ENCODE measurements at regions not wholly inside any gene's neighbourhood (a gene's known extent, or its start where the extent isn't known, plus 50 kb on each side); places are given as distances from the start of the nearest gene placed in this dataset.

DNA sequence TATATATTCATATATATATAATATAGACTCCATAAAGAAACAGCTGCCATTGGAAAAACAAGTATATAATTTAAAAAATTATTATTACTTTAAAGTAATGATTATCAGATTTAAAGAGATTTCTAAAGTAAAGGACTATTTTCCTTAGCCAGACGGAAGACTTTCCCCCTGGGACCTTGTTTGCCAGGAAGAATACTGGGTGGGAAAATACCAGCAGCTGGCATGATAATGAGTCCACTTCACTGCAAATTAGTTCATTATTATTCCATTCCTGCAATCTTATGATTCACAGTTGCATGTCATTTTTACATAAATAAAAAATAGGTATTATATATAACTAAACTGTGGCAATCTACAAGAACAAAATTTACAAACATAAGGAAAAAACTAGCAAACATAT lies 339.8 kb upstream of the CDH7 start:
- no peak overlapping the region for H3K9ac ChIP-seq (ENCODE audit: low read length)
- no peaks in the 10 kb centered on the region for H3K9me2 ChIP-seq (replicated peaks; ENCODE audit: insufficient read depth, low read length)
- no peak overlapping the region for H3K4me3 ChIP-seq (ENCODE audit: insufficient read depth, low read length, poor library complexity, severe bottlenecking)
- H4K20me1 ChIP-seq (ENCODE audit: low read depth, low read length): no peaks in the 10 kb centered on the region
- H3K27ac ChIP-seq (ENCODE audit: low read depth, low read length): no peak overlapping the region
- H3K36me3 ChIP-seq (ENCODE audit: low read length): no peaks in the 10 kb centered on the region
- no peaks in the 10 kb centered on the region for H3K9me3 ChIP-seq (ENCODE audit: insufficient read depth, low read length)
- H3F3A ChIP-seq (ENCODE audit: insufficient read depth): no peaks in the 10 kb centered on the region
- no peaks in the 10 kb centered on the region for H3K27me3 ChIP-seq (ENCODE audit: low read length)
- no peak overlapping the region for H2AFZ ChIP-seq (ENCODE audit: low read depth, low read length, severe bottlenecking)
- no peak overlapping the region for H3K4me2 ChIP-seq (ENCODE audit: low read depth, low read length, poor library complexity, severe bottlenecking)
- no peaks in the 10 kb centered on the region for H3K79me2 ChIP-seq (ENCODE audit: insufficient read depth, low read length)
- TF ChIP-seq, protein P1, sequence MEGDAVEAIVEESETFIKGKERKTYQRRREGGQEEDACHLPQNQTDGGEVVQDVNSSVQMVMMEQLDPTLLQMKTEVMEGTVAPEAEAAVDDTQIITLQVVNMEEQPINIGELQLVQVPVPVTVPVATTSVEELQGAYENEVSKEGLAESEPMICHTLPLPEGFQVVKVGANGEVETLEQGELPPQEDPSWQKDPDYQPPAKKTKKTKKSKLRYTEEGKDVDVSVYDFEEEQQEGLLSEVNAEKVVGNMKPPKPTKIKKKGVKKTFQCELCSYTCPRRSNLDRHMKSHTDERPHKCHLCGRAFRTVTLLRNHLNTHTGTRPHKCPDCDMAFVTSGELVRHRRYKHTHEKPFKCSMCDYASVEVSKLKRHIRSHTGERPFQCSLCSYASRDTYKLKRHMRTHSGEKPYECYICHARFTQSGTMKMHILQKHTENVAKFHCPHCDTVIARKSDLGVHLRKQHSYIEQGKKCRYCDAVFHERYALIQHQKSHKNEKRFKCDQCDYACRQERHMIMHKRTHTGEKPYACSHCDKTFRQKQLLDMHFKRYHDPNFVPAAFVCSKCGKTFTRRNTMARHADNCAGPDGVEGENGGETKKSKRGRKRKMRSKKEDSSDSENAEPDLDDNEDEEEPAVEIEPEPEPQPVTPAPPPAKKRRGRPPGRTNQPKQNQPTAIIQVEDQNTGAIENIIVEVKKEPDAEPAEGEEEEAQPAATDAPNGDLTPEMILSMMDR (IDR thresholded peaks at IDR 0.05; ENCODE audit: insufficient read depth, low read length, poor library complexity, severe bottlenecking): no peak
- no peak for TF ChIP-seq EZH2phosphoT487 (conservative IDR thresholded peaks at IDR 0.05; ENCODE audit: low read length)

- TF ChIP-seq EZH2phosphoT487 (conservative IDR thresholded peaks at IDR 0.05; ENCODE audit: low read length): no peak
- TF ChIP-seq, protein P1 (IDR thresholded peaks at IDR 0.05; ENCODE audit: insufficient read depth, low read length, poor library complexity, severe bottlenecking): no peak
- no peak overlapping the region for H3K4me3 ChIP-seq (ENCODE audit: insufficient read depth, low read length, poor library complexity, severe bottlenecking)
- no peaks in the 10 kb centered on the region for H3K79me2 ChIP-seq (ENCODE audit: insufficient read depth, low read length)
- H3K27ac ChIP-seq (ENCODE audit: low read depth, low read length): no peak overlapping the region
- H3K9me3 ChIP-seq (ENCODE audit: insufficient read depth, low read length): no peaks in the 10 kb centered on the region
- H3F3A ChIP-seq (ENCODE audit: insufficient read depth): no peaks in the 10 kb centered on the region
- H3K36me3 ChIP-seq (ENCODE audit: low read length): no peaks in the 10 kb centered on the region
- H2AFZ ChIP-seq (ENCODE audit: low read depth, low read length, severe bottlenecking): no peak overlapping the region
- no peaks in the 10 kb centered on the region for H3K9me2 ChIP-seq (replicated peaks; ENCODE audit: insufficient read depth, low read length)
- H3K4me2 ChIP-seq (ENCODE audit: low read depth, low read length, poor library complexity, severe bottlenecking): no peak overlapping the region
- no peaks in the 10 kb centered on the region for H3K27me3 ChIP-seq (ENCODE audit: low read length)
- H3K9ac ChIP-seq (ENCODE audit: low read length): no peak overlapping the region
- H4K20me1 ChIP-seq (ENCODE audit: low read depth, low read length): no peaks in the 10 kb centered on the region
These were observed 341.6 kb upstream of the CDH7 start for GRCh38 chr18:65409261-65409660.

DNA sequence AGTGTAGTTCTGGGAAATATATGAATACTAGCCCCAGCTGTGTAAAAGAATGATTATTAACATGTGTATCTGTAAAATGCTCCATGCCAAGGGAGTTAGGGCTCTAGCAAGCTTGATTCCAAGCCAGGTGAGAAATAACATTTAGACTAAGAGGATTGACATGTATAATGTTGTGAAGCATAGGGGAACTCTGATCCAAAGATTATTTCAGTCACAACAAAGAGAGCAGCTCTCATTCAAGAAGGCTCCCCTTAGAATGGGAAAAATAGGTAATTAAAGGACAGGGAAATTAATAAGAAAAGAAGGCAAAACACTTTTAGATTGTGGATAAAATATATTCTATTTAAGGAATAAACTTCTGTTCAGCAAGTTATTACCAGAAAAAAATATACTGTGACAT lies 347.3 kb upstream of the CDH7 start:
- TF ChIP-seq EZH2phosphoT487 (conservative IDR thresholded peaks at IDR 0.05; ENCODE audit: low read length): no peak
- TF ChIP-seq, protein P1 (IDR thresholded peaks at IDR 0.05; ENCODE audit: insufficient read depth, low read length, poor library complexity, severe bottlenecking): no peak
- H3K79me2 ChIP-seq (ENCODE audit: insufficient read depth, low read length): no peaks in the 10 kb centered on the region
- no peaks in the 10 kb centered on the region for H3F3A ChIP-seq (ENCODE audit: insufficient read depth)
- H2AFZ ChIP-seq (ENCODE audit: low read depth, low read length, severe bottlenecking): no peak overlapping the region
- no peaks in the 10 kb centered on the region for H3K9me2 ChIP-seq (replicated peaks; ENCODE audit: insufficient read depth, low read length)
- H3K27ac ChIP-seq (ENCODE audit: low read depth, low read length): no peak overlapping the region
- H3K27me3 ChIP-seq (ENCODE audit: low read length): no peaks in the 10 kb centered on the region
- H3K9me3 ChIP-seq (ENCODE audit: insufficient read depth, low read length): no peaks in the 10 kb centered on the region
- H3K9ac ChIP-seq (ENCODE audit: low read length): no peak overlapping the region
- H3K4me3 ChIP-seq (ENCODE audit: insufficient read depth, low read length, poor library complexity, severe bottlenecking): no peak overlapping the region
- no peak overlapping the region for H3K4me2 ChIP-seq (ENCODE audit: low read depth, low read length, poor library complexity, severe bottlenecking)
- H4K20me1 ChIP-seq (ENCODE audit: low read depth, low read length): no peaks in the 10 kb centered on the region
- no peaks in the 10 kb centered on the region for H3K36me3 ChIP-seq (ENCODE audit: low read length)

All from SU-DHL-6 (cell line).